ENCODE measurements at regions not wholly inside any gene's neighbourhood (a gene's known extent, or its start where the extent isn't known, plus 50 kb on each side); places are given as distances from the start of the nearest gene placed in this dataset.

- H3K4me3 ChIP-seq (replicated peaks; ENCODE audit: insufficient read depth, low read length) = no peak overlapping the region
- TF ChIP-seq GABPA (IDR thresholded peaks at IDR 0.05; ENCODE audit: low read depth) (no peak), CTCF (IDR thresholded peaks at IDR 0.05; ENCODE audit: insufficient read depth, low read length) (no peak), SPI1 (IDR thresholded peaks at IDR 0.05; ENCODE audit: borderline replicate concordance, low read depth) (no peak), POLR2AphosphoS5 (IDR thresholded peaks at IDR 0.05; ENCODE audit: low read depth) (no peak), REST (IDR thresholded peaks at IDR 0.05; ENCODE audit: insufficient replicate concordance, low read depth) (no peak)
- H3K27me3 ChIP-seq (ENCODE audit: insufficient read depth, poor library complexity, severe bottlenecking) = no peaks in the 10 kb centered on the region
- no peak for DNase-seq (ENCODE audit: low read depth in 1 of 2, low spot score in 1 of 2)
- no peak overlapping the region for H3K27ac ChIP-seq (replicated peaks)
These were observed 127.6 kb upstream of the SPATA12 start for GRCh38 chr3:56932866-56933265.

GRCh38 chr3:56931836-56932235 is 128.6 kb upstream of the SPATA12 start:
- Histone ChIP-seq H3K4me3 (replicated peaks; ENCODE audit: insufficient read depth, low read length) (no peak overlapping the region), H3K27me3 (ENCODE audit: insufficient read depth, poor library complexity, severe bottlenecking) (no peaks in the 10 kb centered on the region), H3K27ac (replicated peaks) (no peak overlapping the region)
- DNase-seq (ENCODE audit: low read depth in 1 of 2, low spot score in 1 of 2) = no peak
- no peak for TF ChIP-seq REST (IDR thresholded peaks at IDR 0.05; ENCODE audit: insufficient replicate concordance, low read depth)
- no peak for TF ChIP-seq SPI1 (IDR thresholded peaks at IDR 0.05; ENCODE audit: borderline replicate concordance, low read depth)
- no peak for TF ChIP-seq CTCF (IDR thresholded peaks at IDR 0.05; ENCODE audit: insufficient read depth, low read length)
- no peak for TF ChIP-seq POLR2AphosphoS5 (IDR thresholded peaks at IDR 0.05; ENCODE audit: low read depth)
- TF ChIP-seq GABPA (IDR thresholded peaks at IDR 0.05; ENCODE audit: low read depth) = no peak

GRCh38 chr3:56930706-56931105 is 129.0 kb upstream of the ARHGEF3 start:
- H3K27ac ChIP-seq (replicated peaks) = no peak overlapping the region
- TF ChIP-seq GABPA (IDR thresholded peaks at IDR 0.05; ENCODE audit: low read depth) = no peak
- H3K4me3 ChIP-seq (replicated peaks; ENCODE audit: insufficient read depth, low read length) = no peak overlapping the region
- H3K27me3 ChIP-seq (ENCODE audit: insufficient read depth, poor library complexity, severe bottlenecking) = no peaks in the 10 kb centered on the region
- DNase-seq (ENCODE audit: low read depth in 1 of 2, low spot score in 1 of 2) = no peak

GRCh38 chr3:56929809-56930615 is 128.3 kb upstream of the ARHGEF3 start:
- Histone ChIP-seq H3K27ac (replicated peaks) (no peak overlapping the region), H3K27me3 (ENCODE audit: insufficient read depth, poor library complexity, severe bottlenecking) (no peaks in the 10 kb centered on the region), H3K4me3 (replicated peaks; ENCODE audit: insufficient read depth, low read length) (no peak overlapping the region)
- TF ChIP-seq REST (IDR thresholded peaks at IDR 0.05; ENCODE audit: insufficient replicate concordance, low read depth) = no peak
- no peak for TF ChIP-seq SPI1 (IDR thresholded peaks at IDR 0.05; ENCODE audit: borderline replicate concordance, low read depth)
- TF ChIP-seq GABPA (IDR thresholded peaks at IDR 0.05; ENCODE audit: low read depth) = no peak
- TF ChIP-seq CTCF (IDR thresholded peaks at IDR 0.05; ENCODE audit: insufficient read depth, low read length) = no peak
- TF ChIP-seq POLR2AphosphoS5 (IDR thresholded peaks at IDR 0.05; ENCODE audit: low read depth) = no peak
- no peak for DNase-seq (ENCODE audit: low read depth in 1 of 2, low spot score in 1 of 2)

Measured in HL-60 (cell line).